ENCODE measurements at regions not wholly inside any gene's neighbourhood (a gene's known extent, or its start where the extent isn't known, plus 50 kb on each side); places are given as distances from the start of the nearest gene placed in this dataset.

DNA sequence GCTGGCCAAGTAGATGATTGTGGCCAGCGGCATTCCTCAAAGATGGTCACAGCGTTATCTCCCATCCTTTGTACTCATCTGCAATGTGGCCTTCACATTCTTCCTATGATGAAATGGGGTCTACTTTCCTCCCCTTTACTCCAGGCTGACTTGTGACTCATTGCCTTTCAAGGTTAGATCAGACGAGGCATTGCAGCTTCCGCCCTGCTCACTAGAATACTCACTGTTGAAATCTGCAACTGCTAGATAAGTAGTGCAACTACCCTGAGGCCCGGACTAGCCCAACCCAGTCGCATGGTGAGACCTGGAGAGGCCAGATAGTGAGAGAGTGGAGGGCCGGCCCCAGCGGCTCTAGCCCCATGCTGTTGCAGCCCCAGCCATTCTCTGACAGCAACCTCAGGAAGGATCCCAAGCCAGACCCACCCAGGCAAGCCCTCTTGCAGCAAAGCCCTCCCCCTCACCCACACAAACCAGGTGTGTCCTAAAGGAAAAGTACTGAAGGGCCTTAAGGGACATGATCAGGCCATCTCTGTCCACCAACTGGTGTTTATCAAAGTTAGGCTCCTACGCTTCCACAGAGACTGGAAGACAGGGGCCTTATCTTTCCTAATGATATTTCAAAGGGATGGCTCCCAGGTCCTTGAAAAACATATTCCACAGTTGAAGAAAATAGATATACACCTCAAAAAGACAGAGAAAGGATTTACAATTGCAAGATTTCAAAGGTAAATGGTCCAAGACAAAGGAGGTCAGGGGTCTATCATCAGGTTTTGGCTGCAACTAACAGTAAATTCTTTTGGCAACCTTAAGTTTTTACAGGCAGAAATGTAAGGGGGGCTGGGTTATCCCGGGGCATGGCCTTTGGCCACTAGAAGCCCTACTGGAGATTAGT lies 107.2 kb upstream of the TRIM24 start:
- Histone ChIP-seq H3K4me3 (ENCODE audit: low read length) (no peak overlapping the region), H3K9ac (ENCODE audit: extremely low read depth, low read length, poor library complexity, severe bottlenecking) (no peak overlapping the region), H3K27ac (ENCODE audit: low read depth, low read length) (no peak overlapping the region), H3K27me3 (ENCODE audit: control insufficient read depth, insufficient read depth, low read length, poor library complexity, severe bottlenecking) (no peaks in the 10 kb centered on the region), H3K9me3 (ENCODE audit: control insufficient read depth, low read length) (peaks cover 25% of the 10 kb centered on the region), H3K4me1 (ENCODE audit: control insufficient read depth, insufficient read depth, low read length) (no peaks in the 10 kb centered on the region), H3K36me3 (ENCODE audit: control insufficient read depth, insufficient read depth, low read length) (no peaks in the 10 kb centered on the region)
- Mint-ChIP-seq H3K9me3 (peaks cover 37% of the 10 kb centered on the region), H3K4me3 (no peak overlapping the region), H3K27me3 (ENCODE audit: insufficient read depth) (no peaks in the 10 kb centered on the region), H3K27ac (no peak overlapping the region), H3K4me1 (no peaks in the 10 kb centered on the region), H3K36me3 (ENCODE audit: low read depth) (peaks cover 8% of the 10 kb centered on the region)
- TF ChIP-seq, protein P1, sequence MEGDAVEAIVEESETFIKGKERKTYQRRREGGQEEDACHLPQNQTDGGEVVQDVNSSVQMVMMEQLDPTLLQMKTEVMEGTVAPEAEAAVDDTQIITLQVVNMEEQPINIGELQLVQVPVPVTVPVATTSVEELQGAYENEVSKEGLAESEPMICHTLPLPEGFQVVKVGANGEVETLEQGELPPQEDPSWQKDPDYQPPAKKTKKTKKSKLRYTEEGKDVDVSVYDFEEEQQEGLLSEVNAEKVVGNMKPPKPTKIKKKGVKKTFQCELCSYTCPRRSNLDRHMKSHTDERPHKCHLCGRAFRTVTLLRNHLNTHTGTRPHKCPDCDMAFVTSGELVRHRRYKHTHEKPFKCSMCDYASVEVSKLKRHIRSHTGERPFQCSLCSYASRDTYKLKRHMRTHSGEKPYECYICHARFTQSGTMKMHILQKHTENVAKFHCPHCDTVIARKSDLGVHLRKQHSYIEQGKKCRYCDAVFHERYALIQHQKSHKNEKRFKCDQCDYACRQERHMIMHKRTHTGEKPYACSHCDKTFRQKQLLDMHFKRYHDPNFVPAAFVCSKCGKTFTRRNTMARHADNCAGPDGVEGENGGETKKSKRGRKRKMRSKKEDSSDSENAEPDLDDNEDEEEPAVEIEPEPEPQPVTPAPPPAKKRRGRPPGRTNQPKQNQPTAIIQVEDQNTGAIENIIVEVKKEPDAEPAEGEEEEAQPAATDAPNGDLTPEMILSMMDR (conservative IDR thresholded peaks at IDR 0.05), result no peak
- no peak for DNase-seq
- WGBS, 2 experiments (ENCODE audit: insufficient coverage in 1 of 2, insufficient read length in 1 of 2), result 87 to 88% methylated on average over 5 to 10 of the region's 10 CpGs

DNA sequence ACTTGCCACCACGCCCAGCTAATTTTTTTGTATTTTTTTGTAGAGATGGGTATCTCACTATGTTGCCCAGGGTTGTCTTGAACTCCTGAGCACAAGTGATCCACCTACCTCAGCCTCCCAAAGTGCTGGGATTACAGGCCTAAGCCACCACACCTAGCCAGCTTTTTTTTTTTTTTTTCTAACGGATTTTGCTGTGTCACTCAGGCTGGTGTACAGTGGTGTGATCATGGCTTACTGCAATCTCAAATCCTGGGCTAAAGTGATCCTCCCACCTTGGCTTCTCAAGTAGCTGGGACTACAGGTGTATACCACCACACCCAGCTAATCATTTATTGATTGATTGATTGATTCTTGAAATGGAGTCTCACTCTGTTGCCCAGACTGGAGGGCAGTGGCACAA lies 106.0 kb upstream of the TRIM24 start:
- Mint-ChIP-seq H3K36me3 (ENCODE audit: low read depth) (peaks cover 6% of the 10 kb centered on the region), H3K27ac (no peak overlapping the region), H3K4me1 (no peaks in the 10 kb centered on the region), H3K4me3 (no peak overlapping the region), H3K27me3 (ENCODE audit: insufficient read depth) (no peaks in the 10 kb centered on the region), H3K9me3 (peaks cover 27% of the 10 kb centered on the region)
- Histone ChIP-seq H3K9ac (ENCODE audit: extremely low read depth, low read length, poor library complexity, severe bottlenecking) (no peak overlapping the region), H3K27ac (ENCODE audit: low read depth, low read length) (no peak overlapping the region), H3K4me1 (ENCODE audit: control insufficient read depth, insufficient read depth, low read length) (no peaks in the 10 kb centered on the region), H3K4me3 (ENCODE audit: low read length) (no peak overlapping the region), H3K27me3 (ENCODE audit: control insufficient read depth, insufficient read depth, low read length, poor library complexity, severe bottlenecking) (no peaks in the 10 kb centered on the region), H3K36me3 (ENCODE audit: control insufficient read depth, insufficient read depth, low read length) (no peaks in the 10 kb centered on the region), H3K9me3 (ENCODE audit: control insufficient read depth, low read length) (peaks cover 20% of the 10 kb centered on the region)
- DNase-seq, result no peak
- 89% methylated on average over 2 of the region's 2 CpGs; no CpG with 5 or more reads in 1 of the 2 experiments for WGBS, 2 experiments (ENCODE audit: insufficient coverage in 1 of 2, insufficient read length in 1 of 2)
- TF ChIP-seq, protein P1 (conservative IDR thresholded peaks at IDR 0.05), result no peak

- Histone ChIP-seq H3K27me3 (ENCODE audit: control insufficient read depth, insufficient read depth, low read length, poor library complexity, severe bottlenecking) (no peaks in the 10 kb centered on the region), H3K4me3 (ENCODE audit: low read length) (no peak overlapping the region), H3K4me1 (ENCODE audit: control insufficient read depth, insufficient read depth, low read length) (no peaks in the 10 kb centered on the region), H3K36me3 (ENCODE audit: control insufficient read depth, insufficient read depth, low read length) (no peaks in the 10 kb centered on the region), H3K9me3 (ENCODE audit: control insufficient read depth, low read length) (peaks cover 9% of the 10 kb centered on the region), H3K9ac (ENCODE audit: extremely low read depth, low read length, poor library complexity, severe bottlenecking) (no peak overlapping the region), H3K27ac (ENCODE audit: low read depth, low read length) (no peak overlapping the region)
- no peaks in the 10 kb centered on the region for H3K27me3 Mint-ChIP-seq (ENCODE audit: insufficient read depth)
- WGBS, 2 experiments (ENCODE audit: insufficient coverage in 1 of 2, insufficient read length in 1 of 2), result 99 to 100% methylated on average over 2 to 3 of the region's 3 CpGs
- H3K9me3 Mint-ChIP-seq, result peaks cover 23% of the 10 kb centered on the region
- TF ChIP-seq, protein P1 (conservative IDR thresholded peaks at IDR 0.05), result no peak
- peaks cover 6% of the 10 kb centered on the region for H3K36me3 Mint-ChIP-seq (ENCODE audit: low read depth)
- H3K4me1 Mint-ChIP-seq, result no peaks in the 10 kb centered on the region
- H3K4me3 Mint-ChIP-seq, result no peak overlapping the region
- H3K27ac Mint-ChIP-seq, result no peak overlapping the region
- DNase-seq, result no peak
These were observed 104.8 kb upstream of the TRIM24 start for GRCh38 chr7:138355254-138355653.

All from endodermal cell (in vitro differentiated cells).